ENCODE measurements at regions not wholly inside any gene's neighbourhood (a gene's known extent, or its start where the extent isn't known, plus 50 kb on each side); places are given as distances from the start of the nearest gene placed in this dataset.
A peak's percentile ranks its signal among the peaks of the same experiment; 100 is the strongest.

GRCh38 chr12:24014240-24014639 is 64.8 kb upstream of the SOX5 start:
- FAIRE-seq, result peak; percentile 35
- no peak for DNase-seq (ENCODE audit: low read depth, low spot score)
- Histone ChIP-seq H3K9me3 (replicated peaks; ENCODE audit: control insufficient read depth, insufficient read depth, low read length) (no peaks in the 10 kb centered on the region), H2AFZ (ENCODE audit: low read depth, low read length) (no peak overlapping the region), H3K4me3 (replicated peaks in 1 of 3; ENCODE audit: insufficient read depth in 1 of 3, low read depth in 1 of 3, low read length in 3 of 3) (no peak overlapping the region), H3K4me1 (ENCODE audit: control insufficient read depth, extremely low read depth, insufficient read depth, low read length) (no peaks in the 10 kb centered on the region), H3K9me1 (replicated peaks; ENCODE audit: control insufficient read depth, extremely low read depth, insufficient read depth, low read length) (no peaks in the 10 kb centered on the region), H3K27ac (ENCODE audit: insufficient read depth, low read depth, low read length) (no peak overlapping the region), H3K36me3 (ENCODE audit: control insufficient read depth in 2 of 2, extremely low read depth in 1 of 2, insufficient read depth in 2 of 2, low read length in 2 of 2) (no peaks in the 10 kb centered on the region), H3K27me3 (ENCODE audit: control insufficient read depth in 2 of 2, insufficient read depth in 2 of 2, low read length in 2 of 2) (peaks cover 8 to 12% of the 10 kb centered on the region in 2 experiments), H3K4me2 (ENCODE audit: insufficient read depth, low read length) (no peak overlapping the region), H3K79me2 (ENCODE audit: control insufficient read depth, insufficient read depth, low read length) (no peaks in the 10 kb centered on the region), H4K20me1 (replicated peaks; ENCODE audit: control insufficient read depth, extremely low read depth, insufficient read depth, low read length) (no peaks in the 10 kb centered on the region), H3K9ac (replicated peaks; ENCODE audit: extremely low read depth, insufficient read depth, low read length) (no peak overlapping the region)
- TF ChIP-seq FOS (IDR thresholded peaks at IDR 0.05; ENCODE audit: borderline replicate concordance, insufficient read depth, low read length) (no peak), CTCF (IDR thresholded peaks at IDR 0.05; ENCODE audit: extremely low read depth in 1 of 2, insufficient read depth in 1 of 2, low read depth in 1 of 2, low read length in 2 of 2) (no peak)
- POLR2A ChIA-PET, result no interaction called here
- BruUV-seq (replicated peaks), result no TSS peak
- dilution Hi-C loops (cut with MboI; ENCODE audit: extremely low pct_ligation_motif_present, low sequenced_read_pairs), result no loop called here
- intact Hi-C loops (cut with micrococcal nuclease), result loop anchor here (5.0 to 10.0 kb wide), 3 partner anchors 519 to 763 kb away; no protein-coding TSS in a partner anchor
- CTCF ChIA-PET, result interaction anchor here (0.8 to 2.9 kb wide), 4 partner anchors 9 to 714 kb away, joined by 3 to 22 read pairs (median 4); no protein-coding TSS in a partner anchor

GRCh38 chr12:24012528-24012927 is 63.1 kb upstream of the SOX5 start:
- no peak overlapping the region for H3K27ac ChIP-seq (ENCODE audit: insufficient read depth, low read depth, low read length)
- CTCF ChIA-PET, result interaction anchor here (0.7 to 2.9 kb wide), 9 partner anchors 11 to 926 kb away, joined by 3 to 22 read pairs (median 3); no protein-coding TSS in a partner anchor
- dilution Hi-C loops (cut with MboI; ENCODE audit: extremely low pct_ligation_motif_present, low sequenced_read_pairs) (no loop called here), intact Hi-C loops (cut with micrococcal nuclease) (loop anchor here (2.0 to 10.0 kb wide), 4 partner anchors 518 to 765 kb away; no protein-coding TSS in a partner anchor)
- H3K79me2 ChIP-seq (ENCODE audit: control insufficient read depth, insufficient read depth, low read length), result no peaks in the 10 kb centered on the region
- no peak overlapping the region for H3K4me2 ChIP-seq (ENCODE audit: insufficient read depth, low read length)
- FAIRE-seq (peak; percentile 31), DNase-seq (ENCODE audit: low read depth, low spot score) (peak; percentile 35)
- TF ChIP-seq CTCF (IDR thresholded peaks at IDR 0.05; ENCODE audit: extremely low read depth in 1 of 2, insufficient read depth in 1 of 2, low read depth in 1 of 2, low read length in 2 of 2) (no peak), FOS (IDR thresholded peaks at IDR 0.05; ENCODE audit: borderline replicate concordance, insufficient read depth, low read length) (no peak), MAX (IDR thresholded peaks at IDR 0.05; ENCODE audit: insufficient read depth, insufficient read length) (no peak), GATA2 (IDR thresholded peaks at IDR 0.05; ENCODE audit: insufficient read depth, insufficient read length, low read depth, low read length) (no peak), POLR2A (IDR thresholded peaks at IDR 0.05; ENCODE audit: low read depth, low read length) (no peak), JUN (IDR thresholded peaks at IDR 0.05; ENCODE audit: borderline replicate concordance, insufficient read depth, insufficient read length, low read depth) (no peak), EZH2 (IDR thresholded peaks at IDR 0.05; ENCODE audit: borderline replicate concordance, low read depth, low read length, severe bottlenecking) (no peak)
- H4K20me1 ChIP-seq (replicated peaks; ENCODE audit: control insufficient read depth, extremely low read depth, insufficient read depth, low read length), result no peaks in the 10 kb centered on the region
- peaks cover 5 to 9% of the 10 kb centered on the region in 2 experiments for H3K27me3 ChIP-seq (ENCODE audit: control insufficient read depth in 2 of 2, insufficient read depth in 2 of 2, low read length in 2 of 2)
- H2AFZ ChIP-seq (ENCODE audit: low read depth, low read length), result no peak overlapping the region
- no peaks in the 10 kb centered on the region for H3K9me1 ChIP-seq (replicated peaks; ENCODE audit: control insufficient read depth, extremely low read depth, insufficient read depth, low read length)
- H3K9me3 ChIP-seq (replicated peaks; ENCODE audit: control insufficient read depth, insufficient read depth, low read length), result no peaks in the 10 kb centered on the region
- BruUV-seq (replicated peaks), result no TSS peak
- H3K4me1 ChIP-seq (ENCODE audit: control insufficient read depth, extremely low read depth, insufficient read depth, low read length), result no peaks in the 10 kb centered on the region
- H3K36me3 ChIP-seq (ENCODE audit: control insufficient read depth in 2 of 2, extremely low read depth in 1 of 2, insufficient read depth in 2 of 2, low read length in 2 of 2), result no peaks in the 10 kb centered on the region
- no peak overlapping the region for H3K9ac ChIP-seq (replicated peaks; ENCODE audit: extremely low read depth, insufficient read depth, low read length)
- POLR2A ChIA-PET, result no interaction called here
- no peak overlapping the region for H3K4me3 ChIP-seq (replicated peaks in 1 of 3; ENCODE audit: insufficient read depth in 1 of 3, low read depth in 1 of 3, low read length in 3 of 3)
